A673 (cell line): ENCODE measurements at regions not wholly inside any gene's neighbourhood (a gene's known extent, or its start where the extent isn't known, plus 50 kb on each side); places are given as distances from the start of the nearest gene placed in this dataset.

Source experiments
- EZH2 ChIP-seq: fragments of 200-600 bp; sonication (generic); IDR thresholded peaks from 2 replicates; pipeline ENCODE4 v1.6.1; 2017; ENCODE audit warnings: borderline replicate concordance, low read depth, mild to moderate bottlenecking, mixed read lengths, antibody characterized with exemption, low read length; ENCODE audit not compliant: poor library complexity, severe bottlenecking
- TF ChIP-seq, protein P1 (sequence below): fragments of 300-800, 200-600 bp; sonication (generic); conservative IDR thresholded peaks from 2 replicates; pipeline ENCODE4 v1.5.1; 2017; ENCODE audit warnings: low read depth, mild to moderate bottlenecking, antibody characterized with exemption, low read length, moderate library complexity, mixed read lengths

DNA sequence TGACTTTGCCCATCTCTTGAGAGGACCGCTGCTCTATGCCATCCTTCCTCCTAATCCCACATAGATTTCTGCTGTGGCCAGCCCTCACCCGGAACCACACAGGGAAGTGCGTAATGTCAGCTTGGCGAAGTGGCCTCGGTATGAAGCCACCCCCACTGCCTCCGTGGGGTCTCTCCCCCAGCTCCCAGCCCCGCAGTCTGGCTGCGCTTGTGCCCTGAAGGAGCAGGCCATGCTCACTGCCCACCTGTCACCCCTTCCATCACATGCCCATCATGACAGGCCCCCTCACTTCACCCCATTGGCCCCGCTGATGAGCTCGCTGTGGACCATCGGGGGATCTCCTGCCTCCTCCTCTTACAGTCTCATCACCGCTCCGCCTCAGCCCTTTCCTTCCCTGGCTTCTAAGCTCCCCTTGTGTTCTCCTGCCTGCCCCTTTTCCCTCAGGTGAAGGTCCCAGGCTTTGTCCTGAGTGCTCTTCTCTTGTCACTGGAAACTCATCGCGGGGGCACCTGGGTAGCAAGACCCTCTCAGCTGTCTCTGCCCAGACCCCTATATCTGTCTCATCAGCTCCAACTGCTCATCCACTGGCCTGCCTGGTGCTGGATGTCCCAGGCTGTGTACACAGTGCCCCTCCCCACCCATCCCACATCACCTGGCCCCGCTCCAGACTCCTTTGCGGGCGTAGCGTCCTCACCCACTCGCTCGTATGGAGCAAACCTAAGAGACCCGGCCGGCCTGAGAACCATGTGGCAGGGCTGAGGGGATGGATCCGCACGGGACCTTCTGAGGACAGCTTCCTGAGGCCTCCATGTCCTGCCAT lies 81.7 kb downstream of the GLI2 start:
- TF ChIP-seq, protein P1, sequence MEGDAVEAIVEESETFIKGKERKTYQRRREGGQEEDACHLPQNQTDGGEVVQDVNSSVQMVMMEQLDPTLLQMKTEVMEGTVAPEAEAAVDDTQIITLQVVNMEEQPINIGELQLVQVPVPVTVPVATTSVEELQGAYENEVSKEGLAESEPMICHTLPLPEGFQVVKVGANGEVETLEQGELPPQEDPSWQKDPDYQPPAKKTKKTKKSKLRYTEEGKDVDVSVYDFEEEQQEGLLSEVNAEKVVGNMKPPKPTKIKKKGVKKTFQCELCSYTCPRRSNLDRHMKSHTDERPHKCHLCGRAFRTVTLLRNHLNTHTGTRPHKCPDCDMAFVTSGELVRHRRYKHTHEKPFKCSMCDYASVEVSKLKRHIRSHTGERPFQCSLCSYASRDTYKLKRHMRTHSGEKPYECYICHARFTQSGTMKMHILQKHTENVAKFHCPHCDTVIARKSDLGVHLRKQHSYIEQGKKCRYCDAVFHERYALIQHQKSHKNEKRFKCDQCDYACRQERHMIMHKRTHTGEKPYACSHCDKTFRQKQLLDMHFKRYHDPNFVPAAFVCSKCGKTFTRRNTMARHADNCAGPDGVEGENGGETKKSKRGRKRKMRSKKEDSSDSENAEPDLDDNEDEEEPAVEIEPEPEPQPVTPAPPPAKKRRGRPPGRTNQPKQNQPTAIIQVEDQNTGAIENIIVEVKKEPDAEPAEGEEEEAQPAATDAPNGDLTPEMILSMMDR, result no peak
- TF ChIP-seq EZH2, result no peak
